ENCODE measurements at regions not wholly inside any gene's neighbourhood (a gene's known extent, or its start where the extent isn't known, plus 50 kb on each side); places are given as distances from the start of the nearest gene placed in this dataset.
A peak's percentile ranks its signal among the peaks of the same experiment; 100 is the strongest.

DNA sequence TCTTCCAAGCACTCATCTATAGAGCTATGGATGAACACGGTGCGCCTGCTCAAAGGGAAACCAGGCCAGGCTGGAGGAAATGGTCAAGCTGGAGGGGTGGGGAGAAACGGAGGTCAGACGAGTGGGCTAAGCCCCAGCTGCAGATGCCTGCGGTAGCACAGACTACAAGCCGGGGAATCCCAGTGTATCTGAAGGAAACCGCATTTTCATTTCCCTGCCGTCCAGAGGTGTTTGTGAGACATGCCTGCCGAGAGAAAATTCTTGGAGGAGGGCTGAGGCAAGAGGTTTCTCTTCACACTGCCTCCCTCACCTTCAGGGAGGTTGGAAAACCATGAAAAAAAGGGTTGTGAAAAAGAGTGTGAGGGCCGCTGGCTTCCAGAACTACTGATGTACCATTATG is 102.0 kb upstream of the FOXN3 start:
- no peaks in the 10 kb centered on the region for H3K36me3 ChIP-seq
- no peaks in the 10 kb centered on the region for H3K4me1 ChIP-seq (ENCODE audit: control insufficient read depth in 1 of 2, insufficient read depth in 1 of 2, low read depth in 1 of 2, low read length in 1 of 2)
- H3K27ac ChIP-seq = no peak overlapping the region
- TF ChIP-seq, protein P1, sequence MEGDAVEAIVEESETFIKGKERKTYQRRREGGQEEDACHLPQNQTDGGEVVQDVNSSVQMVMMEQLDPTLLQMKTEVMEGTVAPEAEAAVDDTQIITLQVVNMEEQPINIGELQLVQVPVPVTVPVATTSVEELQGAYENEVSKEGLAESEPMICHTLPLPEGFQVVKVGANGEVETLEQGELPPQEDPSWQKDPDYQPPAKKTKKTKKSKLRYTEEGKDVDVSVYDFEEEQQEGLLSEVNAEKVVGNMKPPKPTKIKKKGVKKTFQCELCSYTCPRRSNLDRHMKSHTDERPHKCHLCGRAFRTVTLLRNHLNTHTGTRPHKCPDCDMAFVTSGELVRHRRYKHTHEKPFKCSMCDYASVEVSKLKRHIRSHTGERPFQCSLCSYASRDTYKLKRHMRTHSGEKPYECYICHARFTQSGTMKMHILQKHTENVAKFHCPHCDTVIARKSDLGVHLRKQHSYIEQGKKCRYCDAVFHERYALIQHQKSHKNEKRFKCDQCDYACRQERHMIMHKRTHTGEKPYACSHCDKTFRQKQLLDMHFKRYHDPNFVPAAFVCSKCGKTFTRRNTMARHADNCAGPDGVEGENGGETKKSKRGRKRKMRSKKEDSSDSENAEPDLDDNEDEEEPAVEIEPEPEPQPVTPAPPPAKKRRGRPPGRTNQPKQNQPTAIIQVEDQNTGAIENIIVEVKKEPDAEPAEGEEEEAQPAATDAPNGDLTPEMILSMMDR (IDR thresholded peaks at IDR 0.05) = no peak
- H3K27me3 ChIP-seq = no peaks in the 10 kb centered on the region
- no peak overlapping the region for H3K4me3 ChIP-seq (ENCODE audit: low read depth in 1 of 2, low read length in 1 of 2)
- H3K9me3 ChIP-seq = no peaks in the 10 kb centered on the region

DNA sequence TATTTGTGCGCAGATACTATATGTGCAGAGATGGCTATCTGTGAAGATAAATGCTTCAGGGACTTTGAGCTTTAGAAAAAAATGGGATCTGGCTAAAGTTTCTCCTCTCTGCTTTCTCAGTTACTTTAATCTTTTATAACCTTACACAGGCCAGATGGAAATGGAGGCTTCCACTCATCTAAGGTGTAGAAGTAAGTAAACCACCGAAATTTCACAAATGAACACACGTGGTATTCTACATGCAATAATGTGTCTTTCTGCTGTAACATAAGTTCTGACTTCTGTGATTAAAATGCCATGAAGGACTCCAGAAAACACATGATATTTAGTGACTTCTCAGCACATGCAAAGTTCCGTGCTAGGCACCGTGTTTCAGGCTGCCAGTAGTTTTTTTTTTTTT is 99.1 kb upstream of the FOXN3 start:
- no peak overlapping the region for H3K27ac ChIP-seq
- no peaks in the 10 kb centered on the region for H3K36me3 ChIP-seq
- H3K27me3 ChIP-seq = no peaks in the 10 kb centered on the region
- TF ChIP-seq, protein P1 (IDR thresholded peaks at IDR 0.05) = no peak
- peaks cover 0 to 4% of the 10 kb centered on the region in 2 experiments for H3K4me1 ChIP-seq (ENCODE audit: control insufficient read depth in 1 of 2, insufficient read depth in 1 of 2, low read depth in 1 of 2, low read length in 1 of 2)
- H3K9me3 ChIP-seq = no peaks in the 10 kb centered on the region
- H3K4me3 ChIP-seq (ENCODE audit: low read depth in 1 of 2, low read length in 1 of 2) = no peak overlapping the region

DNA sequence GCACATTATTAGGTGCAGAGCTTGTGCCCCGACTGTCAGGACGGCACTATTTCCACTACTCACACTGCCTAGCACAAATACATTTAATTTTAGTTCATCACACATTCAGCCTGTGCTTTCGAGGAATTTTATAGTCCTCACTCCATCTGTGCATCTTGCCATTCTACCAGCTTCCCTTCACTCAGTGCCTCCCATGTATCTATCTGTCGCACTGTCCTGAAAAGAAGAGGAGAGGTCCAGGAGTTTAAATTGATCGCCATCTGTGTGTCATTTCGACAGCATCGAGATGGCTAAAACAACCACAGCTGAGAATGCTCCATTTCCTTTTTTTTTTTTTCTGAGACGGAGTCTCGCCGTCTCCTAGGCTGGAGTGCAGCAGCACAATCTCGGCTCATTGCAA is 97.6 kb upstream of the FOXN3 start:
- peaks cover 9 to 18% of the 10 kb centered on the region in 2 experiments for H3K4me1 ChIP-seq (ENCODE audit: control insufficient read depth in 1 of 2, insufficient read depth in 1 of 2, low read depth in 1 of 2, low read length in 1 of 2)
- TF ChIP-seq, protein P1 (IDR thresholded peaks at IDR 0.05) = no peak
- no peak overlapping the region for H3K4me3 ChIP-seq (ENCODE audit: low read depth in 1 of 2, low read length in 1 of 2)
- no peaks in the 10 kb centered on the region for H3K27me3 ChIP-seq
- no peaks in the 10 kb centered on the region for H3K9me3 ChIP-seq
- no peaks in the 10 kb centered on the region for H3K36me3 ChIP-seq
- no peak overlapping the region for H3K27ac ChIP-seq

DNA sequence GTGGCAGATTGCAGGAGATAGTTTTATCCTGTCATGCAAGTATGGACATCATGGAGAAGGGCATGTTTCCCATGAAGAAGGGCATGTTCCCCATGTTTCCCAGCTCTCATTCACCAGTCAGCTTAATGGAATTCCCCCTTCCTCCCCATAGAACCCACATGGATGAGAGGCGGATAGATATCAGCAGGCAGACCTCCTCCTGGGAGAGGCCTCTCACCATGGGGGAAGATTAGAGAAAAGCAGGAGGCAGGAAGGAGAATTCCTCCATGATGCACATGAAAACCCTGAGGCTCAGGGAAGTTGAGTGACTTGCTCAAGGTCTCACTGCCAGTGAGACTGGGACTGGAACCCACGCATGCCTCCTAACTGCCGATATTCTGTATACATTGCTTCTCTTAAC is 92.9 kb upstream of the FOXN3 start:
- H3K27me3 ChIP-seq = no peaks in the 10 kb centered on the region

DNA sequence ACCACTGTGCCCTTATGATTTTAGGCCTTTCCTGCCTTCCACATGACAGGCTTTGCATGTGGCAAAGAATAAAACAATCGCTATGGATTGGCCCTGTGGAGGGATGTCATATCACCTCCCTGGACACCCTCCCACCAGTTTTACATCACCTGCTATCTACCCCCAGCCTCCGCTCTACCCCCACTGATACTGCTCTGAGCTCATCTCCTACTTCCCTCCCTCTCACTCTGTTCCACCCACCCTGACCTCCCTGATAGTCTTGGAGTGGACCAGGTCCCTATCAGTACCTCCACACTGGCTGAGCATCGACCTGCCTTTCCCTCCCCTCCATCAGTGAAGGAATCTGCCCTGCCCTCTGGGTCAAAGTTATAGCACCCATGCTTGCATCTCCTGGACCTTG is 91.8 kb upstream of the FOXN3 start:
- Histone ChIP-seq H3K27ac (no peak overlapping the region), H3K4me1 (ENCODE audit: control insufficient read depth in 1 of 2, insufficient read depth in 1 of 2, low read depth in 1 of 2, low read length in 1 of 2) (peaks cover 26 to 33% of the 10 kb centered on the region in 2 experiments), H3K9me3 (no peaks in the 10 kb centered on the region), H3K4me3 (ENCODE audit: low read depth in 1 of 2, low read length in 1 of 2) (no peak overlapping the region), H3K27me3 (no peaks in the 10 kb centered on the region), H3K36me3 (no peaks in the 10 kb centered on the region)
- TF ChIP-seq, protein P1 (IDR thresholded peaks at IDR 0.05) = no peak

More for the DNA sequence above, 92.9 kb upstream of the FOXN3 start:
- TF ChIP-seq, protein P1 (IDR thresholded peaks at IDR 0.05) = no peak
- no peaks in the 10 kb centered on the region for H3K36me3 ChIP-seq
- peaks cover 15 to 23% of the 10 kb centered on the region in 2 experiments for H3K4me1 ChIP-seq (ENCODE audit: control insufficient read depth in 1 of 2, insufficient read depth in 1 of 2, low read depth in 1 of 2, low read length in 1 of 2)
- no peaks in the 10 kb centered on the region for H3K9me3 ChIP-seq
- H3K27ac ChIP-seq = peak overlapping the region; percentile 85
- no peak overlapping the region for H3K4me3 ChIP-seq (ENCODE audit: low read depth in 1 of 2, low read length in 1 of 2)

All from neutrophil (primary cell).